ENCODE measurements at regions not wholly inside any gene's neighbourhood (a gene's known extent, or its start where the extent isn't known, plus 50 kb on each side); places are given as distances from the start of the nearest gene placed in this dataset.

DNA sequence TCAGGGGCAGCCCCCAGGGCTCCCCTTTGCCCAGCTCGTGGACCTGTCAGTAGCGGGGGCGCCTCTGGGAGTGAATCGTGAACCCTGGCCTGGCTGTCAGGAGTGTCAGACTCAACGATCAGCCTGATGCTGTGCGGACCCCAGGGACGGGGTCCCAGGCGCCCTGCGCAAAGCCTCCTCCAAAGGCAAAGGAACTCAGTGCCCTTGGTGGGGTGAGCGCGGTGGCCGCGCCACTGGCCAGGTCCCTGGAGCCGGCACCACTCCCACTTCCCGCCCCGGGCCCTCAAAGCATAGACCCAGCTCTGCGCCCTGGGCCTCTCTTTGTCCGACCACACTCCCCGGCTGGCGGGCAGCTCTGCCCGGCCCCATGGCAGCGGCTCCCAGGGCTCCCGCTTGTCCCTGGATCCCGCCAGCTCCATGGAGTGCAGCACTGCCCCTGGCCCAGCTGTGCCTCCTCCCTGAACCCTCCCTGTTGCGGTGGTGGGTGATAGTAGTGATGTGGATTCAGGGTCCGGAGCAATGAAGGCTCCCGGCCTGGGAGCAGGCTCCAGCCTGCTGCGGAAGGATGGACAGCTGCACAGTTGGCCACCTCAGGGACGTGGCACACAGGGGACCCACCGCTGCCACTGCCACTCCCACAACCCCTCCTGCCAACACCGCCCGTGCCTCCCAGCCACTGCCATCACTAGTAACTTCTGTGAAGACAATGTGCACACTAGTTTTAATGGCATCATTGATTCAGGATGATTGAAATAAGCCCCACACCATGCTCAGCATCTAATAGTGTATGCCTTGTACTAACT lies 263.8 kb downstream of the ZBBX start:
- H3K36me3 Mint-ChIP-seq (ENCODE audit: low read depth) = no peaks in the 10 kb centered on the region
- H3K27me3 Mint-ChIP-seq (ENCODE audit: low read depth) = no peaks in the 10 kb centered on the region
- H3K9me3 Mint-ChIP-seq = peaks cover 7% of the 10 kb centered on the region
- no peaks in the 10 kb centered on the region for H3K4me1 Mint-ChIP-seq (ENCODE audit: low read depth)
- no peak overlapping the region for H3K27ac Mint-ChIP-seq
- no peak for DNase-seq (ENCODE audit: low spot score)
- H3K4me3 Mint-ChIP-seq = no peak overlapping the region

GRCh38 chr3:167115331-167115934 lies 264.7 kb downstream of the ZBBX start:
- no peaks in the 10 kb centered on the region for H3K27me3 Mint-ChIP-seq (ENCODE audit: low read depth)
- no peaks in the 10 kb centered on the region for H3K36me3 Mint-ChIP-seq (ENCODE audit: low read depth)
- H3K27ac Mint-ChIP-seq = no peak overlapping the region
- H3K4me3 Mint-ChIP-seq = no peak overlapping the region
- no peak for DNase-seq (ENCODE audit: low spot score)
- H3K4me1 Mint-ChIP-seq (ENCODE audit: low read depth) = no peaks in the 10 kb centered on the region
- peaks cover 7% of the 10 kb centered on the region for H3K9me3 Mint-ChIP-seq

GRCh38 chr3:167114619-167115018 lies 265.5 kb downstream of the ZBBX start:
- Mint-ChIP-seq H3K27ac (no peak overlapping the region), H3K9me3 (peaks cover 7% of the 10 kb centered on the region), H3K4me1 (ENCODE audit: low read depth) (no peaks in the 10 kb centered on the region), H3K4me3 (no peak overlapping the region), H3K36me3 (ENCODE audit: low read depth) (no peaks in the 10 kb centered on the region), H3K27me3 (ENCODE audit: low read depth) (no peaks in the 10 kb centered on the region)
- no peak for DNase-seq (ENCODE audit: low spot score)

- Mint-ChIP-seq H3K27me3 (ENCODE audit: low read depth) (no peaks in the 10 kb centered on the region), H3K4me3 (no peak overlapping the region), H3K9me3 (peaks cover 7% of the 10 kb centered on the region)
Measured at GRCh38 chr3:167113035-167113830, 266.9 kb downstream of the ZBBX start.

GRCh38 chr3:167110901-167111300 lies 269.2 kb downstream of the ZBBX start:
- Mint-ChIP-seq H3K9me3 (no peaks in the 10 kb centered on the region), H3K4me3 (no peak overlapping the region), H3K4me1 (ENCODE audit: low read depth) (no peaks in the 10 kb centered on the region), H3K27ac (no peak overlapping the region), H3K27me3 (ENCODE audit: low read depth) (no peaks in the 10 kb centered on the region), H3K36me3 (ENCODE audit: low read depth) (no peaks in the 10 kb centered on the region)
- no peak for DNase-seq (ENCODE audit: low spot score)

More at GRCh38 chr3:167113035-167113830, 266.9 kb downstream of the ZBBX start:
- no peak for DNase-seq (ENCODE audit: low spot score)
- Mint-ChIP-seq H3K36me3 (ENCODE audit: low read depth) (no peaks in the 10 kb centered on the region), H3K27ac (no peak overlapping the region), H3K4me1 (ENCODE audit: low read depth) (no peaks in the 10 kb centered on the region)

GRCh38 chr3:167109746-167110145 lies 270.4 kb downstream of the ZBBX start:
- no peak for DNase-seq (ENCODE audit: low spot score)
- Mint-ChIP-seq H3K36me3 (ENCODE audit: low read depth) (no peaks in the 10 kb centered on the region), H3K27ac (no peak overlapping the region), H3K4me1 (ENCODE audit: low read depth) (no peaks in the 10 kb centered on the region), H3K4me3 (no peak overlapping the region), H3K9me3 (no peaks in the 10 kb centered on the region), H3K27me3 (ENCODE audit: low read depth) (no peaks in the 10 kb centered on the region)

DNA sequence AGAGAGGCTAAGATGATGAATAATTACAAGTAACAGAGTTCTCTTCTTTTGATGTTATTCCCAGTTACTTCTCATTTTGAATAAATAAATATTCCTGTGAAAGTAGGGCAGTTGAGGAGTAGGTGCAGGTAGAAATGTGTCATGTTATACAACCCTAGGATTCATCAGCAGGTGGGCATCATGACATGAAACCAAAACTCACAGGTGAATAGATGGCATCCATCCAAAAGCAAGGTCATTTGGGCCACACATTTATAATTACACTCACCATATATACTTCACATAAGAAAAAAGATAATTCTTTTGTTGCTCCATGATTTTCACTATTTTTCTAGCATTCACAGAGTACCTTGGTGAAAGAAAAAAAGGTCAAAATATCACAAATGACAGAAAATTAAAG lies 273.6 kb downstream of the ZBBX start:
- Mint-ChIP-seq H3K4me1 (ENCODE audit: low read depth) (no peaks in the 10 kb centered on the region), H3K4me3 (no peak overlapping the region), H3K27ac (no peak overlapping the region), H3K27me3 (ENCODE audit: low read depth) (no peaks in the 10 kb centered on the region), H3K36me3 (ENCODE audit: low read depth) (no peaks in the 10 kb centered on the region), H3K9me3 (no peaks in the 10 kb centered on the region)
- no peak for DNase-seq (ENCODE audit: low spot score)

DNA sequence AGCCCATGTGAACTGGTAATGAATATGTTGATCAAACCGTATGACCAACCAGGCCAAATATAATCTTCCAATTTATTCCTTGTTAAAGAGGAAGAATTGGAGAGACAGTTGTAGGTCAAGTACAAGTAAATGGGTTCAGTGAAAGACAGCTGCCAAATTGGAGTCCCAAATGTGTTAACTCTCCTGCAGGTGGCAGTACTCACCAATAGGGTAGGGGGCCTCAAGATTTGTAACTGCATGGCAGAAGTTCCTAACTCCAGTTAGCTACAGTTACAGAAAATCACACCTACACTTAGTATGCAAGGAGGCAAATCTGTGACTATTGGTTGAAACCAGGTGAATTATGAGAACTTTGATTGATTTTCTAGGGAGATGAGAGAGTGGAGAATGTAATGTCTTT lies 278.0 kb downstream of the ZBBX start:
- Mint-ChIP-seq H3K27ac (no peak overlapping the region), H3K4me1 (ENCODE audit: low read depth) (no peaks in the 10 kb centered on the region), H3K4me3 (no peak overlapping the region), H3K27me3 (ENCODE audit: low read depth) (no peaks in the 10 kb centered on the region), H3K36me3 (ENCODE audit: low read depth) (no peaks in the 10 kb centered on the region), H3K9me3 (no peaks in the 10 kb centered on the region)
- DNase-seq (ENCODE audit: low spot score) = no peak

- H3K9me3 Mint-ChIP-seq = no peaks in the 10 kb centered on the region
- no peaks in the 10 kb centered on the region for H3K27me3 Mint-ChIP-seq (ENCODE audit: low read depth)
- H3K4me1 Mint-ChIP-seq (ENCODE audit: low read depth) = no peaks in the 10 kb centered on the region
- H3K27ac Mint-ChIP-seq = no peak overlapping the region
- DNase-seq (ENCODE audit: low spot score) = no peak
- no peak overlapping the region for H3K4me3 Mint-ChIP-seq
- no peaks in the 10 kb centered on the region for H3K36me3 Mint-ChIP-seq (ENCODE audit: low read depth)
Measured at GRCh38 chr3:167100651-167101050, 279.4 kb downstream of the ZBBX start.

- H3K36me3 Mint-ChIP-seq (ENCODE audit: low read depth) = no peaks in the 10 kb centered on the region
- no peak overlapping the region for H3K4me3 Mint-ChIP-seq
- no peak overlapping the region for H3K27ac Mint-ChIP-seq
Measured at GRCh38 chr3:167100200-167100599, 279.9 kb downstream of the ZBBX start.

DNA sequence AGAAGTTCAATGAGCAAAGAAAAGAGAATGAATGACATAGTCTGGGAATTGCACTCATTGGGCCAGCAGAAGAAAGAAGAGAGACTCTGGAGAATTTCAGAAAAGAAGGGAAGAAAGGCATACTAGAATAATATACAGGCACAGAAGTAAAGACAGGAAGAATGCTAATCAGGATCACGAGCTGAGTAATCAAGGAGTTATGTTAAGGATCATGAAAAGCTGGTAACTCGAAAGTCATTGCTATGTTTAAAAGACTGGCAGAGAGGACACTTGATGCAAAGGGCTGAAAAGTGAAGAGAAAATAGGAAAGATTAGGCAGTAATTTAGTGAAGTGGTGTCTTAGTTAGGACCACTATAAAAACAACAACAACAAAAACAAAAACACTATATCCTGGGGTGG lies 284.1 kb downstream of the ZBBX start:
- Mint-ChIP-seq H3K36me3 (ENCODE audit: low read depth) (no peaks in the 10 kb centered on the region), H3K9me3 (no peaks in the 10 kb centered on the region), H3K27me3 (ENCODE audit: low read depth) (no peaks in the 10 kb centered on the region), H3K4me3 (no peak overlapping the region), H3K27ac (no peak overlapping the region), H3K4me1 (ENCODE audit: low read depth) (no peaks in the 10 kb centered on the region)
- no peak for DNase-seq (ENCODE audit: low spot score)

More at GRCh38 chr3:167100200-167100599, 279.9 kb downstream of the ZBBX start:
- no peak for DNase-seq (ENCODE audit: low spot score)
- Mint-ChIP-seq H3K9me3 (no peaks in the 10 kb centered on the region), H3K4me1 (ENCODE audit: low read depth) (no peaks in the 10 kb centered on the region), H3K27me3 (ENCODE audit: low read depth) (no peaks in the 10 kb centered on the region)

- no peak for DNase-seq (ENCODE audit: low spot score)
- Mint-ChIP-seq H3K4me3 (no peak overlapping the region), H3K36me3 (ENCODE audit: low read depth) (no peaks in the 10 kb centered on the region), H3K4me1 (ENCODE audit: low read depth) (no peaks in the 10 kb centered on the region), H3K9me3 (no peaks in the 10 kb centered on the region), H3K27me3 (ENCODE audit: low read depth) (no peaks in the 10 kb centered on the region), H3K27ac (no peak overlapping the region)
Measured at GRCh38 chr3:167094632-167095031, 285.5 kb downstream of the ZBBX start.

GRCh38 chr3:167091226-167091625 lies 288.9 kb downstream of the ZBBX start:
- no peak overlapping the region for H3K4me3 Mint-ChIP-seq
- no peaks in the 10 kb centered on the region for H3K4me1 Mint-ChIP-seq (ENCODE audit: low read depth)
- DNase-seq (ENCODE audit: low spot score) = no peak
- no peaks in the 10 kb centered on the region for H3K9me3 Mint-ChIP-seq
- no peaks in the 10 kb centered on the region for H3K27me3 Mint-ChIP-seq (ENCODE audit: low read depth)
- H3K27ac Mint-ChIP-seq = no peak overlapping the region
- no peaks in the 10 kb centered on the region for H3K36me3 Mint-ChIP-seq (ENCODE audit: low read depth)

DNA sequence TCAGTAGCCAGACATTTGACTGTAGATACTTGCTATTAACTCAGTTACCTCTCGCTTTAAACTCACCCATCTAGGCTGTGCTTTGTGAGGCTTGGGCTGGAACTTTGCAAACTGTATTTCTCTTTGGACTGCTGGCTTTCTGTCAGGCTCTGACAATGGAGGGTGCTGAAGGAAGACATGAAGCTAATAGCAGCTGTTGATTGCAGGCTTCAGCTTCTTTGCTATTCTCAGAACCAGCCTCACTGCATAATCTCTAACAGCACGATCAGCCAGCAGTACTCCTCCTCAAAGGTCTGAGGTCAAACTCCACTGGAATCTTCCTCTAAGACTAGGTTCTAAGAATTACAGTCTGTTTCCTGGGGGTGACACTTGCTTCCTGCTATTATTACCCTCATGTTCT lies 295.6 kb downstream of the ZBBX start:
- H3K4me3 Mint-ChIP-seq = no peak overlapping the region
- peaks cover 6% of the 10 kb centered on the region for H3K9me3 Mint-ChIP-seq
- H3K27me3 Mint-ChIP-seq (ENCODE audit: low read depth) = no peaks in the 10 kb centered on the region
- H3K4me1 Mint-ChIP-seq (ENCODE audit: low read depth) = no peaks in the 10 kb centered on the region
- H3K36me3 Mint-ChIP-seq (ENCODE audit: low read depth) = no peaks in the 10 kb centered on the region
- DNase-seq (ENCODE audit: low spot score) = no peak
- H3K27ac Mint-ChIP-seq = no peak overlapping the region

Measured in T-helper 2 cell treated with Interferon-gamma antibody and Interleukin-4, amounts not matched to agents 5 μg/mL and 100 μg/mL, for 36 hours (primary cell).